AG04450 (cell line): ENCODE measurements at regions not wholly inside any gene's neighbourhood (a gene's known extent, or its start where the extent isn't known, plus 50 kb on each side); places are given as distances from the start of the nearest gene placed in this dataset.

ENCODE experiments used
- CTCF ChIA-PET: fragments of 300-600, 350-600 bp; formaldehyde crosslinking; extraction: SDS; loops from one replicate; lab custom pipeline; 2022; ENCODE audit warnings: antibody characterized with exemption, inconsistent platforms; lab: Charles Lee
- POLR2A ChIA-PET: fragments of 350-600 bp; formaldehyde crosslinking; extraction: SDS; loops from one replicate; lab custom pipeline; 2021; ENCODE audit warnings: antibody characterized with exemption, inconsistent platforms; lab: Yijun Ruan, JAX
- DNase-seq: peaks from one replicate; pipeline ENCODE4 v3.0.0-alpha.2; 2011; ENCODE audit warnings: low read depth, low spot score
- H3K27ac ChIP-seq: one replicate; pipeline ENCODE4 v1.5.1; 2012; ENCODE audit warnings: low read depth, low read length, control low read depth
- H3K27me3 ChIP-seq: one replicate; pipeline ENCODE4 v1.6.0; 2012; ENCODE audit warnings: low read length; ENCODE audit not compliant: control insufficient read depth, insufficient read depth
- H3K4me3 ChIP-seq: 2 replicates; pipeline ENCODE4 v1.5.1; 2011; ENCODE audit warnings: mild to moderate bottlenecking, low read depth, low read length, control low read depth
- H3K9me3 ChIP-seq: 2 replicates; pipeline ENCODE4 v1.5.1; 2012; ENCODE audit warnings: low read length; ENCODE audit not compliant: control insufficient read depth, insufficient read depth
- CTCF ChIP-seq: IDR thresholded peaks from 2 replicates; pipeline ENCODE4 v1.5.1; 2011; ENCODE audit warnings: low read depth, low read length, control low read depth, inconsistent platforms

- POLR2A ChIA-PET: no interaction called here
- Histone ChIP-seq H3K4me3 (no peak overlapping the region), H3K9me3 (no peaks in the 10 kb centered on the region), H3K27me3 (no peaks in the 10 kb centered on the region), H3K27ac (no peak overlapping the region)
- no peak for TF ChIP-seq CTCF
- no peak for DNase-seq
- CTCF ChIA-PET: no interaction called here
Observed at GRCh38 chr3:79843180-79843579, 75.4 kb upstream of the ROBO1 start.

- H3K27ac ChIP-seq: no peak overlapping the region
- CTCF ChIA-PET: no interaction called here
- TF ChIP-seq CTCF: no peak
- no peak for DNase-seq
- no peaks in the 10 kb centered on the region for H3K27me3 ChIP-seq
- H3K9me3 ChIP-seq: no peaks in the 10 kb centered on the region
- POLR2A ChIA-PET: no interaction called here
- no peak overlapping the region for H3K4me3 ChIP-seq
Observed at GRCh38 chr3:79835701-79836100, 67.9 kb upstream of the ROBO1 start.

DNA sequence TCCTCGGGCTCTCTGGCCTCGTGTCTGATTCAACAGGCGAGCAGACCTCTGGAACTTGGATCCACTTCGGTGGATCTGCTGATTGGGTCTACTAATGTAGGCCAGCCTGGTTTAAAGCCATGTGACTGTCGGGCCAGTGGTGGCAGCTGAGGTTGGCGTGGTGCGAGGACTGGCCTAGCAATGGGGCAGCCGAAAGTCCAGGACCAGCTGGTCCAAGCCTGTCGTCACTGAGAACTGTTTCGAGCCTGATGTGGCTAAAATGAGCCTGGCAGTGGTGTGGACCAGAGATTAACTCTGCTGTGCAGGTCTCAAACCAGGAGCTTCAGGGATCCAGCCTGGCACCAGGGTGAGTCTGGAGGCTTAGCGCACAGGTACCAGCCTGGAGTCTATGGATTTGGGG lies 56.4 kb upstream of the ROBO1 start:
- Histone ChIP-seq H3K4me3 (no peak overlapping the region), H3K27me3 (no peaks in the 10 kb centered on the region), H3K27ac (no peak overlapping the region), H3K9me3 (peaks cover 3% of the 10 kb centered on the region; the same call in 1 of the 2 replicates)
- POLR2A ChIA-PET: no interaction called here
- no peak for DNase-seq
- no peak for TF ChIP-seq CTCF
- CTCF ChIA-PET: no interaction called here

DNA sequence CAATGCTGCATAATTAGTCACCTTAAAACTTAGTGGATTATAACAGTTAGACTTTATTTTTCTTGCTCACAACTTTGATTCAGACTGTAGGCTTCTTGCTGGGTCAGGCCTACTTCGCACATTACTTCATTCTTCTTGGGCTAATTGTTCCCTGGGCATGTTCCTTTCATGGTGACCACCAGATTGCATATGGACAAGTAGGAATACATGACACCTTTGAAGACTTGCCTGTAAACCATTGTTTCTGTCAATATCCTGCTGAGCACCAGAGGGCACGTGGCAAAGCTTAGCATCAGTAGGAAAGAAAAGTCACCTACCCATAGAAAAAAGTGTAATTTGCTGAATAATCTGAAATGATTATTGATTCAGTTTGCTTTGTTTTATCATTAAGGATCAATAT lies 54.3 kb upstream of the ROBO1 start:
- no peaks in the 10 kb centered on the region for H3K27me3 ChIP-seq
- CTCF ChIA-PET: no interaction called here
- H3K9me3 ChIP-seq: peaks cover 3% of the 10 kb centered on the region; the same call in 1 of the 2 replicates
- H3K4me3 ChIP-seq: no peak overlapping the region
- DNase-seq: no peak
- no peak overlapping the region for H3K27ac ChIP-seq
- no peak for TF ChIP-seq CTCF
- POLR2A ChIA-PET: no interaction called here

GRCh38 chr3:79820089-79820488 lies 52.3 kb upstream of the ROBO1 start:
- CTCF ChIA-PET: no interaction called here
- no peak overlapping the region for H3K27ac ChIP-seq
- H3K4me3 ChIP-seq: no peak overlapping the region
- DNase-seq: no peak
- H3K9me3 ChIP-seq: peaks cover 3% of the 10 kb centered on the region; the same call in 1 of the 2 replicates
- POLR2A ChIA-PET: no interaction called here
- TF ChIP-seq CTCF: no peak
- no peaks in the 10 kb centered on the region for H3K27me3 ChIP-seq
